ENCODE measurements at regions not wholly inside any gene's neighbourhood (a gene's known extent, or its start where the extent isn't known, plus 50 kb on each side); places are given as distances from the start of the nearest gene placed in this dataset.

GRCh38 chr20:11672959-11673358, 244.7 kb upstream of the BTBD3 start:
- no peak for DNase-seq (ENCODE audit: low spot score)
- intact Hi-C loops (cut with DNase I) = loop anchor here in 1 of 2 donors (10.0 kb wide), 1 partner anchor 1622 kb away; no protein-coding TSS in a partner anchor

GRCh38 chr20:11675920-11676629, 241.6 kb upstream of the BTBD3 start:
- no peak for DNase-seq (ENCODE audit: low spot score)
- intact Hi-C loops (cut with DNase I) = loop anchor here in 1 of 2 donors (10.0 kb wide), 1 partner anchor 1619 kb away; no protein-coding TSS in a partner anchor

- no peak for DNase-seq (ENCODE audit: low spot score)
- intact Hi-C loops (cut with DNase I) = loop anchor here in 1 of 2 donors (10.0 kb wide), 1 partner anchor 1618 kb away; no protein-coding TSS in a partner anchor
Measured at GRCh38 chr20:11676630-11677287, 240.9 kb upstream of the BTBD3 start.

- DNase-seq (ENCODE audit: low spot score) = no peak
- intact Hi-C loops (cut with DNase I) = loop anchor here in 1 of 2 donors (10.0 kb wide), 1 partner anchor 1617 kb away; no protein-coding TSS in a partner anchor
Measured at GRCh38 chr20:11677428-11677827, 240.3 kb upstream of the BTBD3 start.

- DNase-seq (ENCODE audit: low spot score) = no peak
- intact Hi-C loops (cut with DNase I) = loop anchor here in 1 of 2 donors (10.0 kb wide), 1 partner anchor 1617 kb away; no protein-coding TSS in a partner anchor
Measured at GRCh38 chr20:11677836-11678235, 239.9 kb upstream of the BTBD3 start.

- intact Hi-C loops (cut with DNase I) = no loop called here
- no peak for DNase-seq (ENCODE audit: low spot score)
Measured at GRCh38 chr20:11682285-11682684, 235.4 kb upstream of the BTBD3 start.

- no peak for DNase-seq (ENCODE audit: low spot score)
- intact Hi-C loops (cut with DNase I) = no loop called here
Measured at GRCh38 chr20:11686195-11686594, 231.5 kb upstream of the BTBD3 start.

GRCh38 chr20:11686820-11687543, 230.7 kb upstream of the BTBD3 start:
- DNase-seq (ENCODE audit: low spot score) = no peak
- intact Hi-C loops (cut with DNase I) = no loop called here

- no peak for DNase-seq (ENCODE audit: low spot score)
- intact Hi-C loops (cut with DNase I) = no loop called here
Measured at GRCh38 chr20:11687546-11688292, 230.0 kb upstream of the BTBD3 start.

GRCh38 chr20:11689262-11689661, 228.4 kb upstream of the BTBD3 start:
- intact Hi-C loops (cut with DNase I) = no loop called here

GRCh38 chr20:11691766-11692165, 225.9 kb upstream of the BTBD3 start:
- intact Hi-C loops (cut with DNase I) = no loop called here
- no peak for DNase-seq (ENCODE audit: low spot score)

More at GRCh38 chr20:11689262-11689661, 228.4 kb upstream of the BTBD3 start:
- DNase-seq (ENCODE audit: low spot score) = no peak

GRCh38 chr20:11692567-11692966, 225.1 kb upstream of the BTBD3 start:
- no peak for DNase-seq (ENCODE audit: low spot score)
- intact Hi-C loops (cut with DNase I) = no loop called here

- intact Hi-C loops (cut with DNase I) = no loop called here
- DNase-seq (ENCODE audit: low spot score) = no peak
Measured at GRCh38 chr20:11694467-11694866, 223.2 kb upstream of the BTBD3 start.

GRCh38 chr20:11697055-11697454, 220.6 kb upstream of the BTBD3 start:
- intact Hi-C loops (cut with DNase I) = no loop called here

GRCh38 chr20:11697646-11698045, 220.0 kb upstream of the BTBD3 start:
- intact Hi-C loops (cut with DNase I) = no loop called here
- DNase-seq (ENCODE audit: low spot score) = no peak

More at GRCh38 chr20:11697055-11697454, 220.6 kb upstream of the BTBD3 start:
- no peak for DNase-seq (ENCODE audit: low spot score)

GRCh38 chr20:11698124-11698523, 219.6 kb upstream of the BTBD3 start:
- intact Hi-C loops (cut with DNase I) = no loop called here
- DNase-seq (ENCODE audit: low spot score) = no peak

GRCh38 chr20:11700831-11701230, 216.9 kb upstream of the BTBD3 start:
- DNase-seq (ENCODE audit: low spot score) = no peak
- intact Hi-C loops (cut with DNase I) = no loop called here

- intact Hi-C loops (cut with DNase I) = no loop called here
- DNase-seq (ENCODE audit: low spot score) = no peak
Measured at GRCh38 chr20:11702721-11703518, 214.8 kb upstream of the BTBD3 start.
